Activated T-cell treated with anti-CD3 and anti-CD28 coated beads, Interleukin-2, amount 50 U/mL, for 1 hour (primary cell): ENCODE measurements at regions not wholly inside any gene's neighbourhood (a gene's known extent, or its start where the extent isn't known, plus 50 kb on each side); places are given as distances from the start of the nearest gene placed in this dataset.
"Not testable (repeated sequence)": the region's sequence is repeated elsewhere in the genome, so short reads cannot be mapped to it uniquely, and the experiment has no call there.

Experiments
- DNase-seq: peaks from one replicate; pipeline ENCODE4 v3.0.0-alpha.2; 2020

DNA sequence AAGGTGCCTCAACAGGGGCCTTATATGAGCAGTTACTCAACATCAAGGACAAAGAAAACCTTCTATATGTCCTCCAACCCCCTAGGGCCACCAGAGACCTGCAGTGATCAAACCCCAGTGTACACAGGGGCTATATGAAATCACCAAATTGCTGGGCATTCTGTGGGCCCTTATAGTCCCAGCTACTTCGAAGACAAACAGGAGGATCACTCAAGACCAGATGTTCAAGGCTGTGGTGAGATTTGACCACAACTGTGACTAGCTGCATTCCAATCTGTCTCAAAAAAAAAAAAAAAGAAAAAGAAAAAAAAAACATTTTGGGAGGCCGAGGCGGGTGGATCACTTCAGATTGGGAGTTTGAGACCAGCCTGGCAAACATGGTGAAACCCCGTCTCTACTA lies 51.0 kb upstream of the PRB2 start:
- no peak for DNase-seq

DNA sequence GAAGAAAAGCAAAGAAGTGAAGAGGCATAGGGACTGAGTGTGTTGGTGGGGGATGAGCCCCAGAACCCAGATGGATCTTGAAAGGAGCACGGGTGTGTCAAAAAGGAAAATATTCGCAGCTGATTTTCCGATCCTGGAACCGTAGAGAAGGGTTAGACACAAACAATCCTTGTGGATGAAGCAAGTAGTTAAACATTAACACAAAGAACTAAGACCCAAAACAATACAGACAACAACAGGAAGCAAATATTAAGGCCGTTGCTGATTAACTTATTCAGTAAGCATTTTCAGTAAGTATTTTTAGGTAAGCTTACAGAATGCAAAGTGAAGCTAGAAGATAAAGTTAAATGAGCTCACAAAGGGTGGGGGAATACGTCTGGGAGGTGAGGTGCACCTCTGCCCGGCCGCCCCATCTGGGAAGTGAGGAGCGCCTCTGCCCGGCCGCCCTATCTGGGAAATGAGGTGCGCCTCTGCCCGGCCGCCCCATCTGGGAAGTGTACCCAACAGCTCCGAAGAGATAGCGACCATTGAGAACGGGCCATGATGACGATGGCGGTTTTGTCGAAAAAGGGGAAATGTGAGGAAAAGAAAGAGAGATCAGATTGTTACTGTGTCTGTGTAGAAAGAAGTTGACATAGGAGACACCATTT lies 62.8 kb upstream of the PRB2 start:
- no peak for DNase-seq

DNA sequence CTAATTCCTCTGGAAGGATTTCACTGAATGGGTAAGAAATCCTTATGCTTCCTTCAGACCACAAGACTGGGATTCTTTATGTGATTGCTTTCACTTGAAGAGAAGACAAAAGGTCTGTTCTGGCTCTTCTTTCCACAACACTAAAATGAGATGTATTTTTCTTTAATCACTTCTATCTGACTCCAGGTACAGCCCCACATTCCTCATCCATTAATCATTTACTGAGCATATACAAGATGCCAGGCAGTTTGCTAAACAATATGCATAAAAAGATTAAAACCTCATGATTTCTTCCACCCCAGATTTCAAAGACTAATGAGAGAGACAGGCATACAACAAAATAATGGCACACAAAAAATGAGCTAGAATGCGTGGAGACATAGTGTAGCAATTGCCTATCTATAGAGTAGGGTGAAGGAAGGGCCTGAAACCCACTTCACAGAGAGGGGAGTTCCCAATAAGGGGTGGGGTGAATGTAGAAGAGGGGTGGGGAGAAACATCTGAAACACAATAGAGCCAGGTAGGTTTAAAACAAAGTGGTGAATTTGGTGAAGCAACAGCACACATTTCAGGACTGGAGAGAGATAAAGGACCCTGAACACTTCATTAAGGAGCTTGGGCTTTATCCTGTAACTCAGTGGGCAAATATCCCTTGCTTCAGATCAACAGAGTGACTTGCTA lies 65.1 kb upstream of the PRB2 start:
- DNase-seq = no peak

DNA sequence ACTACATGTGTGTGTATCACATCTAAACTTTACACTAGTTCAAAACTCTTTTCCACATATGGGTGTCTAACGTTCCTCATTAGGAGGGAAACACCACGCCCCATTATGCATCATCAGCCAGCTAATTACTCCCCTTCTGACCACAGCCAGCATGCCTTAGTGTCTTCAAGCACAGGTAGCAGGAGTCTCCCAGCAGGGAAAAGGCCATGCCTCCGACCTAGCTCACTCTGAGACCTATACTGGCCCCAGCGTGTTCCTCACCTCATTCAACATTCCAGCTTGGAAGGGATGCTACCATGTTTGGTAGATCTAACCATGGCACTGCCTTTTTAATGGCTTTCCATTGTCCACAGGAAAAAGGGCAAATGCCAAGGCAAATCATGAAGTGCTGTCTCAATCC lies 66.1 kb upstream of the PRB2 start:
- no peak for DNase-seq

DNA sequence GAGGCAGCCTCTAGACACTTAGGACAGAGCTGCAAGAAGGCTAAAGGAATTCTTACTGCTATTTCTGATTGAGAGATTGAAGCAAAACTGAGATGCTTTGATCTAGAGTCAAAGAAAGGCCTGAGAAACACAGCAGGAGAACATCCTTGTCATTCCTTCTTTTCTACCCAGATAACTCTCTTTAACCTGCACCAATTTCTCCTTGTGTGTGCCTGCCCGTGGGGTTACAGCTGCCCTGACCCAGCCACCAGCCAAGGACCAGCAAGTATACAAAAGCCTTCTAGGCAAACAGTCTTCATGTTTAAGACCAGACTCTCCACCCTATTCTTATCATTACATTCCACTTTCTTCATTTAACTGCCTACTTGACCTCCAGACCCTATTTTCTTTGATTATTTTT lies 81.7 kb upstream of the PRB2 start:
- no peak for DNase-seq

DNA sequence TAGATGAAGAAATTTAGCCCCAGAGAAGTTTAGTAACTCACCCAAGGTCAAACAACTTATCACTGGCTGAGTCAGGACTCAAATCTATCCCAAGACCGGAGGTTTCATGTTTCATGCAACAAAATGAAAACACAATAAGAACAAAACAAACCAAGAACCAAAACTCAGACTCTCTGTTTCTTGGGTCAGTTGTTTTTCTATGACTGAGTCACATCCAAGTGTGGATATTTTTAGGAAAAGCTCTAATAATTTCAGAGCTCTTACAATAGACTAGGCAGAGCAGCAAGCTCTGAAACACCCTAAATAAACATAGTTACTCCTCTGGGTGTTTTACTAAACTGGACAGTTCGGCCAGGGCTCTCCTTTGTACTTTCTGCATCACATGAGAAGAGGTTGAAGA lies 87.6 kb upstream of the PRB2 start:
- no peak for DNase-seq

DNA sequence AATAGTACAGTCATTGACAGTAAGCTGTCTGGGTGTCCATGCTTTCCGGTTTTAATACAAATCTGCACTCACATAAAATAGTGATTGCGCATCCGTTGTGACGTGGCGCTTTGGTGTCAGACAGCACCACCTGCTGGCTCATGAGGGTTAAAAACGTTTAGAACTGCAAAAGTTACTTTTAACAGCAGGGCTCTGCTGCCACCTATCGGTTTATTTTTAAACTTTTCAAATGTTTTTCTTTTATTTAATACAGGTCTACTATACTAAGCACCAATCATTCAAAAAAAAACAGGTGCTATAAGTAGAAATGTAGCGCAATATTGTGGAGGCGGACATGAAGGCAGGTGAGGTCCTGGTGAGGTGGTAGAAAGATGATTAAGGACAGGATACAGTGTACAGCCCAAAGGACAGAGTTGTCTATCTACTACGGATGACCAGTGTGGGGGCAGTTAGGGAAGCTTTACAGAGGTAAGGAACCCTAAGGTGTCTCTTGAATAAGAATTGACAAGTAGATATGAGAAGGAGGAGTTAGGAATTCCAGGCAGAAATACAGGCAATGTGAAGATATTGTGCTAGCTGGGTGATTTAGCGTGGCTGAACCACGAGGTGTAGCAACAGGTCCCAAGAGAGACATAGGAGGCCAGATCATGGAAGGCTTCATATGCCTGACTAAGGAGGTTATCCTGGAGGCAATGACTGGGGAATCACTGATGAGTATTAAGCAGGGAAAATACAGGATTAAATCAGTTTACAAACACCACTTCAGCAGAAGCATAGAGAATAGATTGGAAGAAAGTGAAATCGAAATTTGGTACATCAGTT lies 91.5 kb upstream of the PRB2 start:
- peak; percentile 69 for DNase-seq

DNA sequence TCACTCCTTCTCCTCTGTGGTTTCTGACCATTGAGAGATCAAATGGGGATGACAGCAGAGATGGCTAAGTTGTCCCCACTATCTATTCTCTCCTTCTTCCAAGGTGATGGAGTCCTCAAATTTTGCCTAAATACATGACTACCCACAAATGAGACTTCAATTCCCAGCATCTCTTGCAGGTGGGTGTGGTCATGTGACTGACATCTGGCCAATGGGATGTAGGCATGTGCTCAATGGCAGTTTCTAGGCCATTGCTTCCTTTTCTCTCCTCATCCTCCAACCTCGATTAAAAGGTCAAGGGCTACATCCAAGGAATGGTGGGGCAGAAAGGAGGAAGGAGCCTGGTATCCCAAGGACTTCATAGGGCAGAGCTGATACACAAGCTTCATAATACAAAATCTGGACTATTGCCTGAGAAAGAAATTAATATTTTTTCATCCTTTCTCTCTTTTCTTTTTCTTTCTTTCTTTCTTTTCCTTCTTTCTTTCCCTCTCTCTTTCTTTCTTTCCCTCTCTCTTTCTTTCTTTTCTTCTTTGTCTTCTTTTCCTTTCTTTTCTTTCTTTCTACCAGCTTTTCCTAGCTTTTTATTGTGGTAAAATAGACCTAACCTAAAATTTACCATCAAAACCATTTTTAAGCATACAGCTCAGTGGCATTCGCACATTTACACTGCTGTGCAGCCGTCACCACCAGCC lies 100.9 kb upstream of the PRB2 start:
- no peak for DNase-seq

DNA sequence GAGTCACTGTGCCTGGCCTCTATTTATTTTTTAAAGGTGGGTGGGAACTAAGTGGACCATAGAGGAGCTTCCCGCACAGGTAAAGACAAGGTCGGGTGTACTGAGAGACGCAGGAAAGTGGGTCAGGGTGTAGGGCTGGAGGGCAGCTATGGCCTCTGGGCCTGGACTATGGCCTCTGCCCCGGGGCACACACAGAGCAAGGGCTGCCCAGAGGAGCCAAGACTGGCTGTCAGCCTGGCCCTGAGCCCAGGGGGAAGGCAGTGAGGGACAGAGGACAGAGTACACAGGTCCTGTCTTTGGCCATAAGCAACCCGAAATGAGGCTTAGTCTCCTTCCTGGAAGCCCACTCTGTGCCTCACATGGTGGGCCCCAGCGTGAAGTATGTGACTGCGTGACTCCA lies 102.1 kb upstream of the PRB2 start:
- no peak for DNase-seq

DNA sequence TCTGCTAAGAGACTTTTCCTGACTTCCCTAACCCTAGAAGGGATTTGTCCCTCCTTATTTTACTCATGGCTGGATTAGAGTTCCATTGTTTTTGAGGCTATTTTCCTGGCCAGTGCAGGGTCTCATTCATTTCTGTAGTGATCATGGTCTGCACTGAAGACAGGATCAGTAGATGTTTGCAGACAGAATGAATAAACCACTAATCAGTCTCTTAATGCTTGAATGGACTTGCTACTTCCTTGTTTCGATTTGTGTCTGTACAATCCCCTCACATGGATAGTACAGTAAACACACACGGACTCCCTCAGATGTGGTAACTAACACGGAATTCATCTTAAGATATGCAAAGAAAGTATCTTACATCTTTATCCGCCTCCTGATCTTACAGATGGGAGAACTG lies 102.6 kb upstream of the PRB2 start:
- DNase-seq = no peak

DNA sequence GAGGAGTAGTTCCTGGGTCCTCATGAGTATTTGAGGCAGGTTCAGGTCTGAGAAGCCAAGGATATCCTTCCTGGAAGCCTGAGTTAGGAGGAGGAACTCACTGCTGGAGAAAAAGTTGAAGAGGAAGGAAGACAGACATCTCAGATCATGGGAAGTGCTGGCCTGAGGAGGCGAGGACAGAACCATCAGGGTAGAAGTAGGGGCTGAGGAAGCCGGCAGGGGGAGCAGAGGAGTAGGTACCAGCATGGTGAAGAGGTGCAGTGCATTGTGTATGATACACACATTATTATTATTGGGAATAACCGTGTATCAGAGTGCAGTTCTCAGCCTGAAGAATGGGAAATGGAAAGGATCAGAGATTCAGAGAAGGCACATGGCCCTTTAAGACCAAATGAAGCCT lies 103.2 kb upstream of the PRB2 start:
- DNase-seq = not testable (repeated sequence)

DNA sequence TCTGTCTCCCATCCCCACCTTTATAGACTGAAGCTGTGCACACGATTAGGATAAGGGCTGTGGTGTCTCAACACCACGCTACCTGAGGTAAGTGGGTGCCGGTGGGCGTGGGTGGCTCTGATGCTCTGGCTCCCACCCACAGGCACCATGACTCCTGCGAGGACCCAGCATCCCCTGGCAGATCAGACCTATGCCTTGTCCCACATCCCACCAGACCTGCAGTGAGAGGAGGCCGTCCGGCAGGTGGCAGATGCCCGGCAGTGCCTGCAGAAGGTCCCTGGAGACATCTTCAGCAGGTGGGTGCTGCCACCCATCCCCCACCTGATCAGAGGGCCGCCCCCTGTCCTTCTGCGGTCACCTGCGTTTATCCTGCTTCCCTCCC lies 104.4 kb upstream of the PRB2 start:
- no peak for DNase-seq

DNA sequence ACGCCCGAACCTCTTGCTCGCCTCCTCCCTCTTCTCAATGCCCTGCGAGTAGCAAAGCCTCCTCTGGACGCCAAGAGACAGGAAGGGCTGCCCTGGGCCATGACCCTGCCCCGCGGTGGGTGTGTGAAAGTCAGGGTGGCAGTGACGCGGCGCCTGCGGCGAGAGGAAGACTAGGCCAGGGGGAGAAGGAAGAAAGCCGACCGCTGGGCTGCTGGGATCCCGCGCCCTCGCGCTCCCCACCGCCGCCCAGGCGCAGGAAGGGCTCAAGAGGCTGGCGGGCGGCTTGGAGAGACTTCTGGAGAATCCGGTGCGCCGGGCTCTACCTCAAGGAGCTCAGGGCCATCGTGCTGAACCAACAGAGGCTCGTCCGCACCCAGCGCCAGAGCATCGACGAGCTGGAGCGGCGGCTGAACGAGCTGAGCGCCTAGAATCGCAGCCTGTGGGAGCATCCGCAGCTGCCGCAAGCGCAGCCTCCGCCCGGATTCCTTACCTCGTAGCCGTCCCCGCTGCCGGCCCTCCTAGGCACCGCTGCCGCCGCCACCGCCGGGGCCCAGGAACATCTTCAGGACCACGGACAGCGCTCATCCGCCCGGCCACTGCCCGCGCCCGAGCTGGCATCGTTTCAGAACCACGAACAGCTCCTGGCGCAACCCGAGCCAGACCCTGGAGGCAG lies 105.0 kb upstream of the PRB2 start:
- peak; percentile 78 for DNase-seq

DNA sequence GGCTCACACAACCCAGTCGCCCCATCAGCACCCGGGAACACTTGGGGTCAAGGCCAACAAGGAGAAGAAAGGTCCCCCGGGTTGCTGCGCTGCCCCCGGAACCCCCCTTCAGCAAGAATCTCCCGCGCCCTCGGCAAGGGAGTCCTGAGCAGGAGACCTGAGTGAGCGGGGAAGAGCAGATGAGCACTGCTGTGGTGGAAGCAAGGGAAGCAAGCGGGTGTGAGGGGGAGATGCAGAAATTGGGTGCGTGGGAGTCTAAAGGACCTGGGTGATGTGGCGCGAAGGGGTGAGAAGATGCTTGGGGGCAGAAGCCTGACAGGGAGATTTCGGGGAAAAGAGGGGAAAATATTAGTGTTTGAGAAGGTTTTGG lies 105.5 kb upstream of the PRB2 start:
- DNase-seq = no peak

DNA sequence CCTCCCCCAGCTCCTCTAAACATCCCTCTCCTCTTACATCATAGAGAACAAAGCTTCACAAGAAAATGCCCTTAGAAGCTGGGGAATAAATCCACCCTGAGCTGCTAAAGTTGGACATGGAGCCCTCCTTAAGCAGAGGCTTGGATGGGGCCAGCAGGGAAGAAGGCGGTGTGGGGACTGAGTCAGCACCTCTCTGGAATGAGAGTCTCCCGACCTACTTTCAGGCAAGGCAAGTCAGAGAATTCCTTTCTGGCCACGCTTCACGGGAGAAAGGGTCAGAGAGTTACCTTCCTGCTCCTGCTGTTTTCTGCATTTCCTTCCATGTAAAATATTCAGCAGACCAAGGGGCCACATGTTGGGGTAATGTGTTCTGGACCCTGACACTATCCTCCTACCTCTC lies 113.3 kb upstream of the PRB2 start:
- DNase-seq = no peak

DNA sequence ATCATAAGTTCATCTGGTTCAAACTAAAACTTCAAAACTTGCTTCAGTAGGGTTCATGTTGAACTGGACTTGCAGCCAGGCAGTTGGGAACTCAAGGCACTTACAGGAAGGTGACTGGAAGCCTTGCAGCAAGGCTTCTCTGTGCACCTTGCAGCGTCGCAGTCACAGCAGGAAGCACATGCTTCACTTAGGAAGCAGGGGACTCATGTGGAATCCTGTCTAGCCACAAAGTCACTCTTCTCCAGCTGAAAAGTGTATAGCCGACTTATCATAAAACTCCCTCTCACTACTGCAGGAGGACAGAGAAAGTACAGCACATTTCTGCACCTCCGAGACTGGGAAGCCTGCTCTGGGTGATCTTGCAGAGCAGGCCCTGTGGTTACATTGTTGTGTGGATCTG lies 114.0 kb upstream of the PRB2 start:
- DNase-seq = no peak

DNA sequence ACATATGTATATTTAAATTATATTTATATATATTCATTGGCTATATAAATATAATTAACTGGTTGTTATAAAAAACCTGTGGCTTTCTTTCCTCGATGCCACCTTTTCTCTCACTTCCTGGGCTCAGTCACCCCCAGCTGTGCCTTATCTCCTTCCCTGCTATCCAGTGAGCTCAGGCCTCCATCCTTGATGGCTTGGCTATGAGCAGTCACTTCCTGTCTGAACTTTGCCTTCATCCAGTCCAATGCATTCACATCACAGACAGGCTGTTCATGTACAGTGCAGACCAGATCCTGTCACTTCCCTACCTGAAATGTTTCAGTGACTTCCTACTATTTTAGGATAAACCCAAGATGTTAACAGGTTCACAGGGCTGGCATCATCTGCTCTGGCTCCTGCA lies 115.3 kb upstream of the PRB2 start:
- DNase-seq = no peak

DNA sequence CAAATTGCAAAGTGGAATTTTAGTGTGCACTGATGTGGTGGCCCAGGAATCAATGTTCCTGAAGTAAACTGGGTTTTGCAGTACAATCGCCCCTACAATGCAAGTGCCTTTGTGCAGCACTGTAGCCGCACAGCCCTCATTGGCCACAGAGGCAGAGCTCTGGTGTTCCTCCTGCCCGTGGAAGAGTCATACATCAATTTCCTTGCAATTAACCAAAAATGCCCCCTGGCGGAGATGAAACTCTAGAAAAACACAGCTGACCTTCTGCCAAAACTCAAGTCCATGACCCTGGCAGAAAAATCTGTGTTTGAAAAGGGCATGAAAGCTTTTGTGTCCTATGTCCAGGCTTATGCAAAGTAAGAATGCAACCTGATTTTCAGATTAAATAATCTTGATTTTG lies 117.9 kb upstream of the PRB2 start:
- no peak for DNase-seq

DNA sequence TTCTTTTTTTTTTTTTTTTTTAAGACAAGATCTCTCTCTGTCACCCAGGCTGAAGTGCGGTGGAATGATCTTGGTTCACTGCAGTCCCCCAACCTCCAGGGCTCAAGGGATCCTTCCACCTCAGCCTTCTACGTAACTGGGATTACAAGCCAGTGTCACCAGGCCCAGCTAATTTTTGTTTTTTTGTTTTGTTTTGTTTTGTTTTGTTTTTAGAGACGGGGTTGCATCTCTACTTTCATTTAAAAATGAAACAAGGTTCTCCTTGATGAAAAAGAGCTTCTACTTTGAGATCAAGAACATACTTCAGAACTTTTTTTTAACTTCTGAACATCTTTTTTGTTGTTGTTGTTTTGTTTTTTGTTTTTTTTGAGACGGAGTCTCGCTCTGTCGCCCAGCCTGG lies 121.7 kb upstream of the PRB2 start:
- DNase-seq = no peak

DNA sequence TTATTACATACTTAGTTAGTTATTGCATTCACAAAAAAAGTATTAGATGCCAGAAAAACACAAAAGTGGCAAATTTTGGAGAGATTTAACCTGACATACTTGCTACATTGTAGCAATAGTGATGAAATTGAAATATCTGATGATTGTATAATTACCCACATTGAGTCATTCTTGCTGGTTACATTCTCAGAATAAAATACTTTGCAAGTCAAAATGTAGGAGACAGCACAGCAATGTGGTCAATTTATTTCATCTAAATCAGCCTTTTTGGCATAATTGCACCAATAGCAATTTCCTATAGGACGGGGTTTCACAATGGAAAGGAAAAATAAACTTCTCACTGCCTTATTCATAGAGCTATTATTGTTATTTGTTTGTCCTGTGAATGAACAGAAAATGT lies 125.0 kb upstream of the ETV6 start:
- no peak for DNase-seq

DNA sequence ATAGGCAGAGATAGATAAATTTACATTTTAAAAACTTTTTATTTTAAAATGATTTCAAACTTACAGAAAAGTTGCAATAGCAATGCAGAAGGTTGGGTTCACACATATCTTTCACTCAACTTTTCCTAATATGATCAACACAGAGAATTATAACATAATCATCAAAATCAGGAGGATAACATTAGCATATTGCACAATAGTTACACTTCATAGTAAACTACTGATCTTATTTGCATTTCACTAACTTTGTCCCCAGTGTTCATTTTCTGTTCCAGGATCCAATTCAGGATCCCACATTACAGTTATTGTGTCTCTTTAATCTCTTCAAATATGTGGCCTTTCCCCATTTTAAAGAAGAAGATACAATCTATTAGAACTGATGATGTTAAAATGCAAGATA lies 115.4 kb upstream of the ETV6 start:
- DNase-seq = no peak

DNA sequence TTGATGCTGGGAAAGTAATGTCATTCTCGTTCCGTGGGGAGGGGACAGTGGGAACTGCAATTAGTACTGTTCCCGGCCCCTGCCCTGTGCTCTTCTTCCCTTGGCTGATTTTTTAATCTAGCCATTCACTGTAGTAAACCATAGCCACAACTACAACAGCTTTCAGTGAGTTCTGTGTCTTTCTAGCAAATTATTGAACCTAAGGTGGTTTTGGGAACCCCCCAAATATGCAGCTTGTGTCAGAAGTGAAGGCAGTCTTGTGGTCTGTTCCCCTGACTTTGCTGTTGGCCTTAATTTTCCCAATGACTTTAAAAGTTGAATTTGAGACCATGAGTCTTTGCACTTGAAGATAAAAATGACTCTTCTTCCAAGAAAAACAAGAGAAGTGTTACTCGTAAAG lies 114.3 kb upstream of the ETV6 start:
- DNase-seq = no peak

DNA sequence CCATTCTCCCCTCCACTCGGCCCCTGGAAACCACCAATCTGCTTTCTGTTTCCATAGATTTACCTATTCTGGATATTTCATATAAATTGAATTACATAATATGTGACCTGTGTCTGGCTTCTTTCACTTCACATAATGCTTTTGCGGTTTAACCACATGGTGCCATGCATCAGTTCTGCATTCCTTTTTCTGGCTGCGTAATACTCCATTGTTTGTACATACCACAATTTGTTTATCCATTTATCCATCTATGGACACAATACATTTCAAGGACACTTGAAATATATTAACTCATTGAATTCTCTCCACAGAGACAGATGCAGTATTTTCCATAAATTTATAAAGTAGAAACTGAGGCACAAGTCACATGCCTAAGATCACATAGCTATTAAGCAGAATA lies 110.3 kb upstream of the ETV6 start:
- DNase-seq = no peak
